Activated CD4-positive, alpha-beta T cell treated with anti-CD3 and anti-CD28 coated beads, Interleukin-2, Interleukin-6, amounts not matched to agents 100 ng/mL and 50 ng/mL, durations not matched to agents 16 hours and 8 hours (primary cell): ENCODE measurements at regions not wholly inside any gene's neighbourhood (a gene's known extent, or its start where the extent isn't known, plus 50 kb on each side); places are given as distances from the start of the nearest gene placed in this dataset.
"Not testable (repeated sequence)": the region's sequence is repeated elsewhere in the genome, so short reads cannot be mapped to it uniquely, and the experiment has no call there.

ENCODE experiments used
- DNase-seq: peaks from one replicate; pipeline ENCODE4 v3.0.0-alpha.2; 2020

DNA sequence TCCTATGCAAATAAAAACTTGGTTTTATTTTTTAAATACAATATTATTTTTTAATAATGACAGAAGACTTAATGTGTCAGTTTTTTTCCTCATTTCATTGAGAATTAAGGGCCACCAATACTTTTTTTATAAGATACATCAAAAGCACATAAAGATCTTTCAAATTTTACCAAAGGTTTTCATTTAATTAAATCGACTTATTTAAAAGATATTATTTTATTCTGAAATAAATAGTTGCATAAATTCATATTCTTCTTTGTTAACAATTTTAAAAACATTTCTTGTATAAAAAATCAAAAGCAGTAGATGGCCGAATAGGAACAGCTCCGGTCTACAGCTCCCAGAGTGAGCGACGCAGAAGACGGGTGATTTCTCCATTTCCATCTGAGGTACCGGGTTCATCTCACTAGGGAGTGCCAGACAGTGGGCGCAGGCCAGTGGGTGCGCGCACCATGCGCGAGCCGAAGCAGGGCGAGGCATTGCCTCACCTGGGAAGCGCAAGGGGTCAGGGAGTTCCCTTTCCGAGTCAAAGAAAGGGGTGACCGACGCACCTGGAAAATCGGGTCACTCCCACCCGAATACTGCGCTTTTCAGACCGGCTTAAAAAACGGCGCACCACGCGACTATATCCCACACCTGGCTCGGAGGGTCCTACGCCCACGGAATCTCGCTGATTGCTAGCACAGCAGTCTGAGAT lies 374.6 kb upstream of the NPVF start:
- not testable (repeated sequence) for DNase-seq

DNA sequence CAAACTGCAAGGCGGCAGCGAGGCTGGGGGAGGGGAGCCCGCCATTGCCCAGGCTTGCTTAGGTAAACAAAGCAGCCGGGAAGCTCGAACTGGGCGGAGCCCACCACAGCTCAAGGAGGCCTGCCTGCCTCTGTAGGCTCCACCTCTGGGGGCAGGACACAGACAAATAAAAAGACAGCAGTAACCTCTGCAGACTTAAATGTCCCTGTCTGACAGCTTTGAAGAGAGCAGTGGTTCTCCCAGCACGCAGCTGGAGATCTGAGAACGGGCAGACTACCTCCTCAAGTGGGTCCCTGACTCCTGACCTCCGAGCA lies 375.1 kb upstream of the NPVF start:
- DNase-seq = not testable (repeated sequence)

DNA sequence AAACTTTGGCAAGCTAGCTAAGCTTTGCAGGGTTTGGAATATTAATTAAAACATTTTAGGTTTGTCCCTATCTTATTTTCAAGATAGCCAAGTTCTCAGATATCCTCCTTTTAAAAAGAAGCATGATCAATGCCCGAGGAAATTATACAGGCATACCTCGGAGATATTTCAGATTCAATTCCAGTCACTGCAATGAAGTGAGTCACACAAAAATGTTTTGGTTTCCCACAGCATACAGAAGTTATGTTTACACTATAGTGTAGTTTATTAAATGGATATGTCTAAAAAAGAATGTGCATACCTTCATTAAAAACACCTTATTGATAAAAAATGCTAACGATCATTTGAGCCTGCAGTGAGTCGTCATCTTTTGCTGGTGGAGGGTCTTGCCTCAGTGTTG lies 382.9 kb upstream of the NPVF start:
- DNase-seq = no peak

DNA sequence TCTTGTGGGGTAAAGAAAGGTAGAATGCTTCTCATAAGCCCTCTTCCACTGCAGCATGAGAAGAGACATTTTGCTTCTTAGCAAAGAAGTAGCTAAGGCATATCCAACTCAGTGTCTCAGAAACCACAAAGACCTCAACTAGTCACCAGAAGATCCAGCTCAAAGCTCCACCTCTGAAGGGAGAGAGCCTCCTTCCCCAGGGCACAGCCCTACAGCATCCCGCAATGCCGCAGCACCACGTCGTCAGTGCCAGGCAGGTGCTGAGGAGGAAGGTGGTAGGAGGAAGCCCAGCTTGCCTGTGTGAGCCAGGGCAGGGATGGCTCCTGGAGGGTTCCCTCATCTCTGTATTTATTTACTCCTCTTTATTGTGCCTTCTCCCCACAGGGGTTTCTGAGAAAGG lies 385.6 kb upstream of the NPVF start:
- no peak for DNase-seq

DNA sequence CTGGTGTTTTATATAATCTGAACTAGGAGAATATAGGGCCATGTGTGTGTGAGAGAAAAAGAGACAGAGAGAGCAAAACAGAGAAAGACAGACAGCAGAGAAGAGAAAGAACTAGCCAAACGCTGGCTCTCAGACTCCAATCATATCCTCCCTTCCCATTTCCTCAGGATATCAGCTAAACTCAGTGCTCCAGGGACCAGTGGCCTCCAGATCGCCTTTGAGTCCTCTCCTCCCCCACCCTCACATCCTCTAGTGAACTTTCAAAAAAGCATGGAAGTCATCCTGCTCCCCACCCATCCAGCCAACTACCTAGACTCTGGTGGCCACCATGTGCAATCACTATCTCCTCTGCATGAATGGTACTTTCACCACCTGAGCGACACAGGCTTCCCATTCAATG lies 386.1 kb upstream of the NPVF start:
- DNase-seq = no peak

DNA sequence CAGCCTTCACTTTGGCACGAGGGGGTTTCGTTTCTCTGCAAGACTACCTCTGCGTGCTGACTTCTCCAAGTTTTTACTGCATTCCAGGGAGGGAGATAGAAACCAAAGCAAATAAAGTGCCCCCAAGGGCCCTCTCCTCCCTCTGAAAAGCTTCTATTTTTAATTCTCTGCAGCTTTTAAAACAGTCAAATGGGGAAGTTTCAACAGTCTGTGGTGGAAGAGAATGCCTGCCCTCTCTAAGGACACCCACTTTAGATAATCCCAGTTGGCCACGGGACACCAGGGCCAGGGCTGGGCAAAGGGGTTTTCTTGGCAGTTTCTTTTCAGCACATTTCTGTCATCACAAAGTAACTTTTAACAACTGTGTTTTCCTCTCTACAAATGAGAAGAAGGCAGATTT lies 386.7 kb upstream of the NPVF start:
- DNase-seq = no peak

DNA sequence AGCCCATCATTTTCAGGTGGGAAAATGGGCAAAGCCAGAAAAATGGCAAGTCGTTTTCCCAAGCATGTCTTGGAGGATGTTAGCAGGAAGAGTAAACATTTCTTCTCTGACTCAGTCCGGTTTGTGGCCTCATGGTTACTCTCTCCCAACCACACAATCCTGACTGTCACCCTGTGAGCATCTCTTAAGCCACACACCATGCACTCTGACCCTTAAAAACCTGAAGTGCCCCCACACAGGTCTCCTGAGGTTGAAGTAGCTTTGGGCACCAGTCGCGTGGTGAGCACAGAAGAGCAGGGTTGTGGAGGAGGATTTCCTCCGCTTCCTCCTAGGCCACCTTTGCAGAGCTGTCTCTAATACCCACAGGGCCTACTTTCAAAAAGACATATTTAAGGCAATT lies 387.3 kb upstream of the NPVF start:
- DNase-seq = no peak

DNA sequence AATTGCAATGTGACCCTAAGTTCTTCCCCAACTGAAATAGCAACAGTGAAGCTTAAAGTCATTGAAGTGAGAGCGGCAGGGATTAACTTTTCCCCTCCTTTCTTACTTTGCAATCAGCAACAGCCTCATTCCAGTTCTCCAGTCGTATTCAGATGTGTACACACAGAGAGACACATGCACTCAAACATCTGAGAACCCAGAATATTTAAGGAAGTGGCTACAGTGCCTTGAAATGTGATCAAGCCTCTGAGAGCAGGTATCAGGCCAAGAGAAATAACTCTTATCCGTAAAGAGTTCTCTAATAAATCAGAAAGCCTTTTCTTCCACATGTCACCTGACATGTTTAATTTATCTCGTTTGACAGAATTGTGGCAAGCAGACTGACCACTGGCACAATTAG lies 388.9 kb upstream of the NPVF start:
- DNase-seq = no peak

DNA sequence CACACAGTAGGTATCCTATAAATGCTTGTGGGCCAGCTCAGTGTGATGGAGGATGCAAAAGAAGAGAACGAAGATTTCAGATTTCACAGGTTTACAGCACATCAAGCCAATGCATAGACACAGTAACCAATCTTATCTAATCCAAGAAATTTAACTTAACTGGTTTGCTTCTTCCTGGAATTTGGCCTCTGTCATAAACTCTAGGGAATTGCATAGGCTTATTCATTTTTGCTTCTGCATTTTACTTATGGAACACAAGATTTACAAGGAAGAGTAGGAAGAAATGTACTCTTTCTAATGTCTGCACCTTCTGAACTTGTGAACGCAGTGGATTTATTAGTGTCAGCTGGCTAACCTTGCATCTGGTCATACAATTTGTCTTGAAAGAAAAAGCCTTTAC lies 389.4 kb upstream of the NPVF start:
- DNase-seq = no peak

DNA sequence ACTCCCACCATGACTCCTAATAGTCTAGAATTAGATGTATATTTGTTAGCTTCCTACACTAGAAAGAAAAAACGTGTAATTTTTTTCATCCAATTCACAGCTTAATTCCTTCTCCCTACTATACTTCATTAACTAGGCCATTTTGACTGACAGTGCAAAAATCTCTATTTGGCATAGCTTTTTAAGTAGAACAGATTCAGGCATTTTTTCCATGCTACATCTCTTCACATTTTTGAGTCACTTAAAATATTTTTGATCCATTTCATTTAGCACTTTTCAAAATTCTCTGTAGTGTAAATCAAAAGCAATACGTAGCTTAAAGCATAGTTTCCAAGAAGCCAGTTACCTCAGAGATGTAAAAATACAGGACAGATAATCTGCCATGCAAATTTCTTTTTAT lies 391.1 kb upstream of the NPVF start:
- no peak for DNase-seq

DNA sequence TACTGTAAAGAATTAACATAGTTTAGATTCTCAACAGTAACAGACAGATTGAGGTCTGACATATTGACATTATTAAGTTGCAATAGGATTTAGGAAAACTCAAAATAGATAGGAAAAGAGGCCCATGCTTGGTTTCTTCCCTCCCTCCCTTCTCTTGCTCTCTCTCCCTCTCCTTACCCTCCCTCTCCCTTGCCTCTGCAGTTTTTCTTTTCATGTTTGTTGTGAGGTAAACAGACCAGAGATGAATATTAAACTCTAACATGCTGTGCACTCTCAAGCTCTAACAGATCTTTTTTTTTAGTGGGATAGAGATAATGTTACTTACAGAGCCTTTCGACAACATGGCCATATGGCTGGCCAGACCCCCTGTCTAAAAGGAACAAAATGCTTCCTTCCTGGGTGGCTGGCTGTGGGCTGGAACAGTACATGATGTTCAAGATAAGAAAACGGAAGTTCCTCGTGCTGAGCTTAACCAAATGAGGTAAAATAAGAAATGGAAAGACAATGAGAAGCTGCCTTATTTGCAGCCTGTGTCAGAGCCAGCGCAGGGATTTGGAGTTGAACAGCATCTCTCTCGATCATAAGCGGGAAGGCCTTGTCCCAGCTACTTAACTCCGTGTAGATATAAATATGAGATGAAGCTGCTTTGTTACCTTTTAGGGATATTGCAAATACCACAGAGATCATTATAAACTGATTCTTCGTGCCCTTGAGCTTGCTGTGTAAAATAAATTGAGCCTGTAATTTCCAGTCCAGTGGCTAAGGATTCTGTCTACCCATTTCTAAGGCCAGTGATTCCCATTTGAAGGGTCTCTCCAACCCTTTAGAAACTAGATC lies 391.9 kb upstream of the NPVF start:
- DNase-seq = peak; percentile 6

DNA sequence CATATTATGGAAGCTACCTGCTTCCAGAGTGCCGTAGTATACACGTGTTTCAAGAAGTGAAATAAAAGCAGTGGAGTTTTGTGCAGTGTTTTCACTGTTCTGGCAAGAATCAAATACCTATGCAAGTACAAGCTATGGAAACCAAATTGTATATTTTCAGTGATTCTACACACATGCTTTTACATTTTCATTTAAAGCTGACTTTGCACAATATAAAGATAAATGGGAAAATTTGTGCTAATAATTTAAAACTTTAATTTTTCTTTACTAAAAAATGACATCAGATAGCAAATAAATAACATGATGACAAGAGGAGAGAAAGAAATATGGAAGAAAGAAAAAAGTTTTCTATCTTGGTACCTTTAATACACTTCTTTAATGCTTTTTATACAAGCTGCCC lies 393.7 kb upstream of the NPVF start:
- no peak for DNase-seq

DNA sequence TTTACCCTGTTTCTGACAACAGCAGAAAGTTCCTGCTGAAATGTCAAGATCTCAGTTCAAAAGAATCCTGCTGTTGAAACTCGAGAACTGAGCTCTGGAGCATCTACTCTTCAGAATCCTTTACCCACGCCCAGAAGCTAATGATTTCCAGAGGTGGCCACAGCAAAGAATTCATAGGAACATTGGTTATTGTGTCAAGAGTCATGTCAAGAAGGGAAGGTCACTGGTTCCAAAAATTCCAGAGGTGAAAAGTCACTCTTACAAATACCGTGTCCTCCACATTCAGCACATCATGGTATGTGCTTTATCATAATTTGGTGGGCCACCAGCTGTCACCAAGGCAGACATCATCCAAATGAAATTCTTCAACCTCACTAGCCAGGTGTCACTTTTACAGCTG lies 394.4 kb upstream of the NPVF start:
- DNase-seq = no peak

DNA sequence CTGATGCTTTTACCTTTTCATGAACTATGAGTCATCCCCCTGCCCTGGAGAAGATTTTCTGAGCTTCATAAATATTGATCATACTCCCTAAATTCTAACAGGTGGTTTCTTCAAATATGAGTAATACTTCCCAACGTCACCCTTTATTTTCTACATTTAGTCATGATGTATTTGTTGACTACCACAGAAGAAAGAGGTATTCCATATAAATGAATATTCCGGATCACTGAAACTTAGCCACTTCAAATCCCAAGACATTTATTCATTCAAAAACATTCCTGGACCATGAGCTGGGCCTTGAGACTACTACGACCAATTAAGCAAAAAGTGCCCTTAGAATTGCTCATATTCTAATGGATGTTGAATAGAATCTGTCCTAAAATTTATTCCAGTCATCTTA lies 395.8 kb upstream of the NPVF start:
- DNase-seq = no peak

DNA sequence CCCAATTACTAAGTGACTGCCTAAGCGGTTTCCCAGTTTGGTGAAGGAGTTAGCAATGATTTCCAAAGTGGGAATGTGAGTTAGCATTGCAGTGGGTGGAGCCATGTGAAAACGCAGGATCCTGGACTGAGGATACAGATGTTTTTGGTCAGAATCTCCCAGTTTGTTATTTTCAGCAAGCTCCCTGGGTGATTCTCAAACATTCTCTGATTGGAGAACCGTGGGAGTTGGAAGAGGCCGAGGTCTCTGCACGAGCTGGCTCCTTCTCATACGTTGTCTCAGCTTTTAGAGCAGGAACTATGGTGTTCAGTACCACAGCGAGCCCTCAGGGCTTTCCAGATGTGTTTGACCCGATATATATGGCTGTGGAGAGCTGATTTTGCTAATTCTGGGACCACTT lies 396.5 kb upstream of the NPVF start:
- DNase-seq = no peak

DNA sequence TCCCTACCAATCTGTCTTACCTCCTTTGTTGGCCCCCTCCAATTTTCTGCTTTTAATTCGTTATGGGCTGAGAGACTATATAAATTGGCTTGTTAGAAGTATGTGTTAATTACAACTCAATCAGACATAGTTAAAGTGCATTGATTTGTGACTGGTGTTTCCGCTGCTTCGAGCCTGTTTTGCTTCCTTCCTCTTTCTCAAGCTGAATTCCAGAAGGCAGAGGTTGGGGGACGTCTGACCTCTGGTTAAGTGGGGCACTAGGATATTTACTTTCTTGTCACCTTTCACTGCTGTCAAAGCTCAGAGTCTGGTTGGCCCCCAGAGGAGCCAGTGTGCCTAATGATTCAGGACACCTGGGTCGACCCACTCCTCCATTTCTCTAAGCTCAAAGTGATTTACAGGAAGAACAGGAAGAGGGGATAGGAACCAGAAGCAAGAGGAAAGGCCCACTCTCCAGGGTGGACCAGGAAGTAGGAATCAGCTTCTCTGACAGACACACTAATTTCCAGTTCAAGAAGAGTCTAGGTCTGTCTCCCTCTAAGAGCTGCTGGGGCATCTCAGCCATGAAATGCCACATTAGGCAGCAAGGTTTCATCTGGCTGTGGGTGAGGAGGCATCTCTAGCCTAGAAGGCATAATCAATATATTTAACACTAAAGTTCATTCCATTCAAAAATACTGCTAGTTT lies 397.2 kb upstream of the NPVF start:
- DNase-seq = no peak

DNA sequence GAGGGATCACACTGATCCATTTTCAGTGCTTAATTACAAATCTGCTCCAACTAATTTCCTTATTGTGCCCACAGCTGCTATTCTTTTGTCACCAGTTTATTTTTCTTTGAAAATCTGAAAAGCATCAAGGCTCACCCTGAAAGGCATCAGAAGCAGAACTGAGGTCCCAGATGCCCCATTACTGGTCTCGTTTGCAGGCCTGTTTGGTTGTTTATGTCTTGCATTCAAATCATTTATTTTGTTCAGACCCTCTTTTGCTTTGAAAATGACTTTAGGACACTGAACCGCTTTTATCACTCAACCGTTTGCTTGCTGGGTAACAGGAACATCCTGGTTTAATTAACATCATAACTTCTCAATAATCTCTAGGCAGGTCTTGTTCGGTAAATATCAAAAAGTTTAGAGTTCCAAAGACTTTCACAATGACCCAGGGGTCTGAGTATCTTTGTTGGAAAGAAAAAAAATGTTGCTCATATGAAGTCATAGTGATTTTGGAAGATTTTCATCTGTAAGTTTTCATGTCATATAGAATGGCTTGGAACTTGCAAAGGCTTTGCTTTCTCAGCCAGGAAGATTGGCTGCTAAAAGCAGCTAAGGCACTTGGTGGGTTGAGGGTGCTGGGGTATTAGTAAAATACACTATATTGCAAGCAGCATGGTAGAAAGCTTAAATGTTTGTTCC lies 398.3 kb upstream of the NPVF start:
- no peak for DNase-seq

DNA sequence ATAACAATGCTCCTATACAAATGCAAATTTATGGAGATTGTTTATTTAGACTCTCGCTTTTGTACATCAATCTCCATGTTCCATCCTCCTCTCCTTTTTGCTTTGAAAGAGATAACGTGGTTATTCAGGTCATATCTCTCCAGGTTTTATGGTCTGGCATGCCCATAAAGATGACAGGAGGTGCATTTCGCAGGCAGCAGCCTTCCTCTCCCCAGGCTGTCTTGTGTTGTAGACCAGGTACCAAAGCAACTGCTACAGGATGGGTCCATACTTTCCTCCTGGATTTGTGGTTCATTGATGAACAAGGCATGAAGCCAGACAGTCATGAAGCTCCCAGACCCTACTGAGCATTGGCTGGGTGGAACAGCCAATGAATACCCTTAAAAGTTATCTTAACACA lies 400.2 kb upstream of the NPVF start:
- DNase-seq = no peak

DNA sequence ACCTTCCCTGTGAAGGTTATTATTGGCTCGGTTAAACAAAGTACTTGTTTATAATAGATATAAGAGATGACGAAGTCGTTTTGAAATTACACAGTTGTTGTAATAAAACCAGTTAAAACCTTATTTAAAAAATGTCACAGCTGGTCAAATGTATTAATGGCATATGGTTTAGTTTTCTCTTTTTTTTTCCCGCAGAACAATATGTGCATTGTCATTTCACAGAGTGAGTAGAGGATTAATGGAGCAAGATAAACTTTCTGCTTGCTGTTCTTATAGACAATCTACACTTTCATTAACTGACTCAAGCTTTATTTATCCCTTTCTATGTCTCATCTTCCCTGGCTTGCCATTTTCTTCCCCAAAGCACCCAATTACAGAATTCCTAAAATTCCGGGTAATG lies 404.3 kb upstream of the NPVF start:
- DNase-seq = no peak

DNA sequence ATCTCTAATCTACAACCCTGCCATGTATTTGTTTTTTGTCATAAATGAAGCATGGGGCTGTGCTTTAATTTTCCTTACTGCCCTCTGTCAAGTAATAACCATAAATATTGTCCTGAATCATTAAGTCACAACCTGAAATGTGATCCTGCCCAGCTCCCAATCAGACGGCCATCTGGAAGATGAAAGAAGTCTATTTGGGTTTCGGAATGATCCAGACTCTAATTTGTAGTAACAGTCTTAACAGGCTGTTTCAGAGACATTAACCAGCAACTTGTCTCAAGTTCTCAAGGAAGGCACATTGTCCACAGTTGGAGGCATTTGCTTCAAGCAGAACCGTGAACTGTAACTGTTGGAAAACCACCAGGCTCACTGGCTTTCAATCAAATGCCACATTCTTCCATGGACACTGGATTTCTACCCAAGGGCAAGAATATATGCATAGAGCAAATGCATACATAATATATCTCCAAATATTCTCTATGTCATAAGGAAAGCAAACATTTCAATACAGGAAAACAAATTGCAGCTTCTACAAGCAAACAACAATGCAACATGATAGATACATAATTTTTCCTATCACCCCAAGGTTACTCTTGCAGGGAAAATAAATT lies 405.2 kb upstream of the NPVF start:
- no peak for DNase-seq

DNA sequence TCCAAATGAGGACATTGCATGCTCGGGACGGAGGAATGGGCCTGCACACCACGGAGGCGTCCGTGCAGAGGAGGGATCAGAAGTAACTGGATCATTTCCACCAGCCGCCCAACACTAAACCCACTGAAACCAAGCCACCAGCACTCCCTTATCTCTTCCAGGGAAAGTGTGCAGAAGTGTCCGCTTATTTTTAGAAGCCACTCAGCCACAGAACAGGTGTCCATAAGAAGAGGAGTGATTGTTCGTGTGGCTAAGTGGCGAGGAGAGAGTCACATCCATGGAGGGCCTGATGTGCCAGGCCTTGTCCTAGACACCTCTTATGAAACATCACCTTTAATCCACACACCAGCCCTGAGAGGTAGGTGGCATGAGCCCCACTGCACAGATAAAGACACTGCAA lies 407.9 kb upstream of the NPVF start:
- no peak for DNase-seq

DNA sequence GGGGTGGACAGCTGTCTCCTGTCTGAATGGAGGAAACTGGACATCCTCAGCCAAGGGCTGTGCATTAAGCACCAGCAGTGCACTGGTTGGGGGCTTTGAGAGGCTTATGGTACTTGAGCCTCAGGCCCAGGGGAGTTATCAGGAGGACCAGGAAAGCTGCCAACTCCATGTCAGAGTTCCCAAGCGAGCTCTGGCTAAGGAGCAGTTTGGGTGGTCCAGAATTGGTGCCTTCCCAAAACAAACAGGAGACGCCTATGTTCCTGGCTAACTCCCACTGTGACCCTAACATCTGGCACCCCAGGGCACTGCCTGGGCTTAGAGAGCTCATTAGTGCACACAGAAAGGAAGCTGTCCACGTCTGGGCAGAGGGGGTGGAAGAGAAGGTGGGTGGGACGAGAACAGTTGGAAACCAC lies 408.6 kb upstream of the NPVF start:
- DNase-seq = no peak

DNA sequence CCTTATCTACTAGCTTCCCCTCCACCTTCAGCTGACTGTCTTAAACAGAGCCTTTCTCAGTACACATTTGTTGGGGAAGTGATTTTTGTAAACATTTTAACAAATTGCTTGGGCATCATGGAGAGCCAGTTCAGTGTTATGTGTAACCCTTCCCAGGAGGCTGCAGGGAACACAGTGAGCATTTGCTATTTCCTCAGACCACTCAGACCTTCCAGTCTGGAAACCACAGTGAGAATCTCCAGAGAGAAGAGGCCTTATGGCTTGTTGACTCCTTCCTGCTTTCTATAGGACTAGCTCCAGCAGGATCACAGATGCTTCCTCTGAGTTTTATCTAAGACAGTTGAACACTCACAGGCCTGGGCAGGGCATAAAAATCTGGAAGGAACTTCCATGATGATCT lies 409.8 kb upstream of the NPVF start:
- DNase-seq = no peak
